Mucosa of descending colon (tissue), 3 donors: ENCODE measurements at regions not wholly inside any gene's neighbourhood (a gene's known extent, or its start where the extent isn't known, plus 50 kb on each side); places are given as distances from the start of the nearest gene placed in this dataset.

Experiments
- ATAC-seq: fragments of 200-7000 bp; cut with Tn5 transposase; one replicate; pipeline ENCODE4 v1.9.1; 2020; ENCODE audit warnings: mild to moderate bottlenecking, moderate library complexity
- DNase-seq, 3 donors: peaks; one replicate each; pipeline ENCODE4 v3.0.0-alpha.2; 2020
- H3K36me3 ChIP-seq: fragments of 200-600 bp; one replicate; pipeline ENCODE4 v1.8.0; 2021; ENCODE audit warnings: low read depth, mild to moderate bottlenecking
- H3K4me1 ChIP-seq: fragments of 200-600 bp; one replicate; pipeline ENCODE4 v1.8.0; 2021; ENCODE audit warnings: low read depth, mild to moderate bottlenecking
- H3K4me3 ChIP-seq: fragments of 200-600 bp; one replicate; pipeline ENCODE4 v1.8.0; 2021; ENCODE audit warnings: mild to moderate bottlenecking
- H3K9me3 ChIP-seq: fragments of 200-600 bp; one replicate; pipeline ENCODE4 v1.8.0; 2021; ENCODE audit warnings: mild to moderate bottlenecking
- CTCF ChIP-seq: fragments of 200-600 bp; IDR thresholded peaks from one replicate; pipeline ENCODE4 v1.8.0; 2022; ENCODE audit warnings: antibody characterized with exemption, mild to moderate bottlenecking
- intact Hi-C, 2 donors: fragments of 100-400 bp; cut with DNase I in 1 of 2; cut with micrococcal nuclease in 1 of 2; formaldehyde crosslinking; loops; one replicate each; pipeline versions ENCODE4 v1.11.0 to v1.11.1; 2022; cut with DNase I, micrococcal nuclease
- donor health status: DM: no; HTN: no; CAD: no; lungs with moderate emphysema.
- donor health status: DM: no; HTN: no; CAD: no.
- donor health status: DM: no; HTN: yes; CAD: no.

GRCh38 chr20:12466915-12467314 lies 541.9 kb upstream of the SPTLC3 start:
- peaks cover 2% of the 10 kb centered on the region for H3K4me1 ChIP-seq
- DNase-seq (no peak), ATAC-seq (no peak)
- intact Hi-C loops, result no loop called here
- no peaks in the 10 kb centered on the region for H3K9me3 ChIP-seq
- H3K36me3 ChIP-seq, result no peaks in the 10 kb centered on the region
- no peak overlapping the region for H3K4me3 ChIP-seq
- no peak for TF ChIP-seq CTCF

GRCh38 chr20:12467758-12468157 lies 541.0 kb upstream of the SPTLC3 start:
- no peak for TF ChIP-seq CTCF
- intact Hi-C loops, result no loop called here
- DNase-seq (no peak), ATAC-seq (no peak)
- Histone ChIP-seq H3K4me1 (peaks cover 5% of the 10 kb centered on the region), H3K36me3 (no peaks in the 10 kb centered on the region), H3K9me3 (no peaks in the 10 kb centered on the region), H3K4me3 (no peak overlapping the region)

GRCh38 chr20:12482661-12483060 lies 526.1 kb upstream of the SPTLC3 start:
- no peaks in the 10 kb centered on the region for H3K36me3 ChIP-seq
- no peak overlapping the region for H3K4me3 ChIP-seq
- no peak for TF ChIP-seq CTCF
- intact Hi-C loops, result no loop called here
- no peaks in the 10 kb centered on the region for H3K9me3 ChIP-seq
- ATAC-seq (no peak), DNase-seq (no peak)
- no peaks in the 10 kb centered on the region for H3K4me1 ChIP-seq

GRCh38 chr20:12502443-12502842 lies 506.3 kb upstream of the SPTLC3 start:
- intact Hi-C loops, result no loop called here

GRCh38 chr20:12504779-12505178 lies 504.0 kb upstream of the SPTLC3 start:
- TF ChIP-seq CTCF, result no peak
- Histone ChIP-seq H3K36me3 (no peaks in the 10 kb centered on the region), H3K9me3 (no peaks in the 10 kb centered on the region), H3K4me3 (no peak overlapping the region), H3K4me1 (no peaks in the 10 kb centered on the region)
- no peak for ATAC-seq
- intact Hi-C loops, result no loop called here
- DNase-seq, result no peak

More at GRCh38 chr20:12502443-12502842, 506.3 kb upstream of the SPTLC3 start:
- H3K4me3 ChIP-seq, result no peak overlapping the region
- no peaks in the 10 kb centered on the region for H3K4me1 ChIP-seq
- ATAC-seq, result no peak
- no peaks in the 10 kb centered on the region for H3K36me3 ChIP-seq
- DNase-seq, result no peak
- TF ChIP-seq CTCF, result no peak
- no peaks in the 10 kb centered on the region for H3K9me3 ChIP-seq

GRCh38 chr20:12511499-12511898 lies 497.3 kb upstream of the SPTLC3 start:
- DNase-seq (no peak), ATAC-seq (no peak)
- intact Hi-C loops, result no loop called here
- no peaks in the 10 kb centered on the region for H3K36me3 ChIP-seq
- no peaks in the 10 kb centered on the region for H3K9me3 ChIP-seq
- TF ChIP-seq CTCF, result no peak
- H3K4me3 ChIP-seq, result no peak overlapping the region
- no peaks in the 10 kb centered on the region for H3K4me1 ChIP-seq
